Fibroblast of villous mesenchyme (primary cell): ENCODE measurements at regions not wholly inside any gene's neighbourhood (a gene's known extent, or its start where the extent isn't known, plus 50 kb on each side); places are given as distances from the start of the nearest gene placed in this dataset.

Experiments
- DNase-seq: peaks from one replicate; pipeline ENCODE4 v3.0.0-alpha.2; 2010; ENCODE audit warnings: low read depth
- H3K4me3 ChIP-seq: 2 replicates; pipeline ENCODE4 v1.5.1; 2011; ENCODE audit warnings: low read depth, mild to moderate bottlenecking, low read length
- TF ChIP-seq, protein P1 (sequence below): IDR thresholded peaks from 2 replicates; pipeline ENCODE4 v1.5.1; 2012; ENCODE audit warnings: low read depth, mild to moderate bottlenecking, low read length; ENCODE audit not compliant: insufficient read depth

GRCh38 chr13:111413407-111414187 is 93.2 kb downstream of the TEX29 start:
- H3K4me3 ChIP-seq, result no peak overlapping the region
- TF ChIP-seq, protein P1, sequence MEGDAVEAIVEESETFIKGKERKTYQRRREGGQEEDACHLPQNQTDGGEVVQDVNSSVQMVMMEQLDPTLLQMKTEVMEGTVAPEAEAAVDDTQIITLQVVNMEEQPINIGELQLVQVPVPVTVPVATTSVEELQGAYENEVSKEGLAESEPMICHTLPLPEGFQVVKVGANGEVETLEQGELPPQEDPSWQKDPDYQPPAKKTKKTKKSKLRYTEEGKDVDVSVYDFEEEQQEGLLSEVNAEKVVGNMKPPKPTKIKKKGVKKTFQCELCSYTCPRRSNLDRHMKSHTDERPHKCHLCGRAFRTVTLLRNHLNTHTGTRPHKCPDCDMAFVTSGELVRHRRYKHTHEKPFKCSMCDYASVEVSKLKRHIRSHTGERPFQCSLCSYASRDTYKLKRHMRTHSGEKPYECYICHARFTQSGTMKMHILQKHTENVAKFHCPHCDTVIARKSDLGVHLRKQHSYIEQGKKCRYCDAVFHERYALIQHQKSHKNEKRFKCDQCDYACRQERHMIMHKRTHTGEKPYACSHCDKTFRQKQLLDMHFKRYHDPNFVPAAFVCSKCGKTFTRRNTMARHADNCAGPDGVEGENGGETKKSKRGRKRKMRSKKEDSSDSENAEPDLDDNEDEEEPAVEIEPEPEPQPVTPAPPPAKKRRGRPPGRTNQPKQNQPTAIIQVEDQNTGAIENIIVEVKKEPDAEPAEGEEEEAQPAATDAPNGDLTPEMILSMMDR, result no peak
- DNase-seq, result no peak

- no peak overlapping the region for H3K4me3 ChIP-seq
- DNase-seq, result no peak
- TF ChIP-seq, protein P1, result no peak
These were observed 93.9 kb downstream of the TEX29 start for GRCh38 chr13:111414341-111414740.

DNA sequence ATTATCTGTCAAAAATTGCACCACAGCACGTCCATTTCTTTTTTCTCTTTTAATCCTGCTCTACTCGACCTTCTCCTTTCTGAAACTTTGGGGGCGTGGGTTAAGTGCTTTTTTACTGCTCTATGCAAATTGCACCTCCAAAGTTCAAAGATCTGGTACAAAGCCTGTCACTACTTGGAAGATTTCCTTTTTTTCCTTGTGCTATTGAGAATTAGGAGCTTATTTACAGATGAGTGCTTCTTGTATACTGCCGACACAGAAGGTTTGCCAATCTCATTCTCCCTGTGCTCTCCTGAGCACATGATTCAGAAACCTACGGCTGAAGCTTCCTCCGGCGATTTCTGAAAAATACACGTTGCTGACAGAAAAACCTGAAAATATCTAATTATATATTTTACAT is 94.8 kb downstream of the TEX29 start:
- no peak for DNase-seq
- TF ChIP-seq, protein P1, result no peak

DNA sequence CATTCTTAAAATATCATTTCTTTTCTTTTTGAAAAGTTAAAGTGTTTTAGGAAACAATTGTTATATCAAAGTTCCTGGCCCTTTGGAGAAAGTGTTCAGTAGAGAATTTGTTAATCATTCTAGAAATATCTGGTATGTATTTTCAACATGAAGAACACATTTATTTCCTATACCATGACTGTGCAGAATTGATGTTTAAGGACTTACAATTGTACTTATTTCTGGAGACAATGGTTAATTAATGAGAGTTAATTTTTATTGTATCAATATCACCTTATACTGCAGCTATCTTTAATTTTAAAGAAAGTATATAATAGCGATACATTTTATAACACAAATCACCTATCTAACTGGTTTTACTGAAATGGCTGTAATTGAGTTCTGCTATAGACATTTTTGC is 95.3 kb downstream of the TEX29 start:
- no peak for DNase-seq
- TF ChIP-seq, protein P1, result no peak

More for the DNA sequence above, 94.8 kb downstream of the TEX29 start:
- no peak overlapping the region for H3K4me3 ChIP-seq

DNA sequence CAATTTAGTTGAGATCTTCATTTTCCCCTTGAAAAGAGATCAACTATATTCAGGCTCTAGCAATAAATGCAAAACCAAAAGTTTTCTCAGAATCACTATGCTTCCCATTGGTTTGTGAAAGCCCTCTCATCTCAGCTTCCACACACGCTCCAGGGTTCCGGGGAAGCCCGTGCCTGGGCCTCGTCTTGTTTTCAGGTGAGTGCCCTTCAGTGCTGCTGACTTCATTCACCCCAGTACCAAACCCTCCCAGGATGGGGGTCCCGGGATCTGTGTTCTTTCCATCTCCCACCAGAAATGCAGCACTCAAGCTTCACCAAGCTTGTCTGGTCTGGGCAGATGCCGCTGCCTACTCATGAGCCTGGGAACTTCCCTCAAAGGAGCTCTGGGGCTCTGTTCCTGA is 97.7 kb downstream of the TEX29 start:
- TF ChIP-seq, protein P1, result no peak

More for the DNA sequence above, 95.3 kb downstream of the TEX29 start:
- no peak overlapping the region for H3K4me3 ChIP-seq

GRCh38 chr13:111420113-111420876 is 99.9 kb downstream of the TEX29 start:
- DNase-seq, result no peak
- no peak overlapping the region for H3K4me3 ChIP-seq
- TF ChIP-seq, protein P1, result no peak

More for the DNA sequence above, 97.7 kb downstream of the TEX29 start:
- DNase-seq, result no peak
- no peak overlapping the region for H3K4me3 ChIP-seq
